SK-N-SH (cell line): ENCODE measurements at regions not wholly inside any gene's neighbourhood (a gene's known extent, or its start where the extent isn't known, plus 50 kb on each side); places are given as distances from the start of the nearest gene placed in this dataset.

Experiments
- CTCF ChIA-PET: fragments of 300-600, 350-600 bp; formaldehyde crosslinking; extraction: SDS; loops from one replicate; lab custom pipeline; 2021; lab: Yijun Ruan, JAX
- POLR2A ChIA-PET: fragments of 350-600 bp; sonication (Branson Sonifier 250); formaldehyde crosslinking; extraction: SDS; loops from one replicate; lab custom pipeline; 2020; ENCODE audit warnings: antibody characterized with exemption, inconsistent platforms; lab: Yijun Ruan, JAX
- DNase-seq: peaks from one replicate; pipeline ENCODE4 v3.0.0; 2012
- H2AFZ ChIP-seq: fragments of 200-600 bp; sonication (generic); 2 replicates; pipeline ENCODE4 v1.8.1; 2016; ENCODE audit warnings: antibody characterized with exemption, mild to moderate bottlenecking, low read depth
- H3F3A ChIP-seq: fragments of 200-600 bp; sonication (generic); replicated peaks from 2 replicates; pipeline ENCODE3; 2016; ENCODE audit warnings: antibody characterized with exemption, mild to moderate bottlenecking; ENCODE audit not compliant: insufficient read depth
- H3K27ac ChIP-seq, 2 experiments: fragments of 200-500 bp in 1 of 2; fragments of 200-600 bp in 1 of 2; sonication (Bioruptor generic) in 1 of 2; sonication (generic), shearing (Covaris generic) in 1 of 2; 2 replicates each; pipeline versions ENCODE4 v1.5.1 to v1.6.1; 2014 to 2016; ENCODE audit warnings: low read depth in 2 of 2, inconsistent platforms in 1 of 2, low read length in 1 of 2, mild to moderate bottlenecking in 1 of 2, mixed read lengths in 1 of 2
- H3K27me3 ChIP-seq: fragments of 200-600 bp; sonication (generic), shearing (Covaris generic); 2 replicates; pipeline ENCODE4 v1.6.1; 2016; ENCODE audit warnings: mixed run types; ENCODE audit not compliant: insufficient read depth
- H3K36me3 ChIP-seq, 2 experiments: fragments of 200-500 bp in 1 of 2; fragments of 200-600 bp in 1 of 2; sonication (Bioruptor generic) in 1 of 2; sonication (generic) in 1 of 2; replicated peaks in 1 of 2; 2 replicates each; pipeline versions ENCODE3 to v1.5.1; 2014 to 2016; ENCODE audit warnings: low read length in 1 of 2, mild to moderate bottlenecking in 1 of 2; ENCODE audit not compliant: insufficient read depth in 2 of 2, control insufficient read depth in 1 of 2
- H3K4me1 ChIP-seq, 2 experiments: fragments of 200-500 bp in 1 of 2; fragments of 200-600 bp in 1 of 2; sonication (Bioruptor generic) in 1 of 2; sonication (generic), shearing (Covaris generic) in 1 of 2; 2 replicates each; pipeline versions ENCODE4 v1.5.1 to v1.6.1; 2014 to 2016; ENCODE audit warnings: low read depth in 1 of 2, low read length in 1 of 2, mixed run types in 1 of 2; ENCODE audit not compliant: insufficient read depth in 2 of 2, control insufficient read depth in 1 of 2
- H3K4me2 ChIP-seq: fragments of 200-600 bp; sonication (generic), shearing (Covaris generic); 2 replicates; pipeline ENCODE4 v1.6.1; 2017; ENCODE audit warnings: mixed run types
- H3K4me3 ChIP-seq, 2 experiments: fragments of 200-500 bp in 1 of 2; fragments of 200-600 bp in 1 of 2; sonication (Bioruptor generic) in 1 of 2; sonication (generic), shearing (Covaris generic) in 1 of 2; 2 replicates each; pipeline versions ENCODE4 v1.5.1 to v1.8.1; 2014 to 2016; ENCODE audit warnings: low read depth in 2 of 2, inconsistent platforms in 1 of 2, low read length in 1 of 2, mild to moderate bottlenecking in 1 of 2, mixed read lengths in 1 of 2, moderate library complexity in 1 of 2
- H3K79me2 ChIP-seq: fragments of 200-600 bp; sonication (generic); 2 replicates; pipeline ENCODE4 v1.8.1; 2017; ENCODE audit warnings: mild to moderate bottlenecking; ENCODE audit not compliant: insufficient read depth
- H3K9ac ChIP-seq: fragments of 200-600 bp; sonication (generic); 2 replicates; pipeline ENCODE4 v1.6.1; 2017; ENCODE audit warnings: mixed run types
- H3K9me2 ChIP-seq: fragments of 200-600 bp; sonication (generic); 2 replicates; pipeline ENCODE4 v1.6.1; 2017; ENCODE audit warnings: mixed run types
- H3K9me3 ChIP-seq: fragments of 200-600 bp; sonication (generic); 2 replicates; pipeline ENCODE4 v1.6.1; 2017; ENCODE audit warnings: mixed run types, mild to moderate bottlenecking, moderate library complexity
- H4K20me1 ChIP-seq: fragments of 200-600 bp; sonication (generic); 2 replicates; pipeline ENCODE4 v1.6.1; 2017; ENCODE audit warnings: mild to moderate bottlenecking, mixed run types; ENCODE audit not compliant: insufficient read depth
- CTCF ChIP-seq: fragments of 200-600 bp; sonication (generic); IDR thresholded peaks from 2 replicates; pipeline ENCODE4 v1.6.1; 2017; ENCODE audit warnings: antibody characterized with exemption, mild to moderate bottlenecking, moderate library complexity
- FOSL2 ChIP-seq: IDR thresholded peaks from 2 replicates; pipeline ENCODE4 v1.4.0; 2012; ENCODE audit warnings: low read depth, mild to moderate bottlenecking, moderate library complexity, borderline replicate concordance
- FOXM1 ChIP-seq: IDR thresholded peaks from 2 replicates; pipeline ENCODE4 v1.4.0; 2012; ENCODE audit warnings: low read depth, mild to moderate bottlenecking
- GATA2 ChIP-seq: sonication (generic); formaldehyde crosslinking; IDR thresholded peaks from 2 replicates; pipeline ENCODE4 v1.5.0; 2020; ENCODE audit warnings: mild to moderate bottlenecking, missing genetic modification reagents
- IRF3 ChIP-seq: fragments of 150-350 bp; IDR thresholded peaks from 2 replicates; pipeline ENCODE4 v1.6.1; 2016; ENCODE audit warnings: mild to moderate bottlenecking, low read depth, low read length
- JUND ChIP-seq: IDR thresholded peaks from 2 replicates; pipeline ENCODE4 v1.4.0; 2012
- MAX ChIP-seq: IDR thresholded peaks from 2 replicates; pipeline ENCODE4 v1.4.0; 2012; ENCODE audit warnings: low read depth
- MXI1 ChIP-seq: IDR thresholded peaks from 2 replicates; pipeline ENCODE4 v1.6.1; 2012; ENCODE audit warnings: mild to moderate bottlenecking, low read depth, low read length, improper control_type of control experiment
- NFIC ChIP-seq: IDR thresholded peaks from 2 replicates; pipeline ENCODE4 v1.4.0; 2012; ENCODE audit warnings: borderline replicate concordance
- POLR2AphosphoS5 ChIP-seq: IDR thresholded peaks from 2 replicates; pipeline ENCODE4 v1.6.1; 2012; ENCODE audit warnings: low read depth, low read length
- RAD21 ChIP-seq: IDR thresholded peaks from 2 replicates; pipeline ENCODE4 v1.6.1; 2012; ENCODE audit warnings: mild to moderate bottlenecking, low read length
- RFX5 ChIP-seq: IDR thresholded peaks from 2 replicates; pipeline ENCODE4 v1.6.1; 2012; ENCODE audit warnings: mild to moderate bottlenecking, improper control_type of control experiment, low read length
- SMC3 ChIP-seq: IDR thresholded peaks from 2 replicates; pipeline ENCODE4 v1.6.1; 2012; ENCODE audit warnings: low read depth, low read length, improper control_type of control experiment
- TAF1 ChIP-seq: IDR thresholded peaks from 2 replicates; pipeline ENCODE4 v1.6.1; 2012; ENCODE audit warnings: low read depth, mild to moderate bottlenecking, low read length, moderate library complexity, borderline replicate concordance
- TEAD4 ChIP-seq: IDR thresholded peaks from 2 replicates; pipeline ENCODE4 v1.4.0; 2012; ENCODE audit warnings: mild to moderate bottlenecking, borderline replicate concordance; ENCODE audit not compliant: insufficient read depth
- USF2 ChIP-seq: fragments of 150-350 bp; IDR thresholded peaks from 2 replicates; pipeline ENCODE4 v1.6.1; 2017; ENCODE audit warnings: antibody characterized with exemption, low read length, low read depth, borderline replicate concordance
- WGBS: methylation state at CpG from one replicate; pipeline ENCODE4 v1.1.6; 2017; ENCODE audit warnings: low lambda C conversion rate; 5-methylcytosine and 5-hydroxymethylcytosine counted together

- POLR2A ChIA-PET = no interaction called here
- Histone ChIP-seq H3K36me3 (no peaks in the 10 kb centered on the region), H3K9me3 (no peaks in the 10 kb centered on the region), H4K20me1 (no peaks in the 10 kb centered on the region), H3K9me2 (no peaks in the 10 kb centered on the region), H3F3A (no peaks in the 10 kb centered on the region), H2AFZ (no peak overlapping the region), H3K27ac (no peak overlapping the region)
- TF ChIP-seq MXI1 (no peak), MAX (no peak), FOXM1 (no peak), CTCF (no peak), NFIC (no peak), RAD21 (no peak), FOSL2 (no peak), GATA2 (no peak), SMC3 (no peak), RFX5 (no peak), POLR2AphosphoS5 (no peak), JUND (no peak), TAF1 (no peak), TEAD4 (no peak), IRF3 (no peak), USF2 (no peak)
- TF ChIP-seq, all 33 proteins: peak for 0
- no peak overlapping the region for H3K4me2 ChIP-seq
- WGBS = 9% methylated on average over 1 of the region's 14 CpGs
- no peak overlapping the region for H3K9ac ChIP-seq
- DNase-seq = peak; percentile 65
- peaks cover 0 to 8% of the 10 kb centered on the region in 2 experiments; a peak in 2 of 4 replicates for H3K4me1 ChIP-seq
- CTCF ChIA-PET = interaction anchor here (1.1 to 1.5 kb wide), 5 partner anchors 14 to 105 kb away, joined by 3 to 5 read pairs (median 3); no protein-coding TSS in a partner anchor
- H3K4me3 ChIP-seq = no peak overlapping the region
- H3K79me2 ChIP-seq = no peaks in the 10 kb centered on the region
- H3K27me3 ChIP-seq = peaks cover 3% of the 10 kb centered on the region; the same call in 1 of the 2 replicates
Observed at GRCh38 chr15:77717333-77717990, 84.8 kb upstream of the LINGO1 start.
